Activated CD4-positive, alpha-beta memory T cell treated with anti-CD3 and anti-CD28 coated beads, Interleukin-2, amount 10 ng/mL, durations not matched to agents 7 days and 5 days (primary cell): ENCODE measurements at regions not wholly inside any gene's neighbourhood (a gene's known extent, or its start where the extent isn't known, plus 50 kb on each side); places are given as distances from the start of the nearest gene placed in this dataset.
"Not testable (repeated sequence)": the region's sequence is repeated elsewhere in the genome, so short reads cannot be mapped to it uniquely, and the experiment has no call there.

Experiments
- CTCF ChIA-PET: fragments of 350-600 bp; sonication (Branson Sonifier 250); formaldehyde crosslinking; loops from one replicate; lab custom pipeline; 2021; ENCODE audit warnings: antibody characterized with exemption, inconsistent platforms; lab: Charles Lee
- POLR2A ChIA-PET: fragments of 350-600 bp; sonication (Branson Sonifier 250); formaldehyde crosslinking; loops from one replicate; lab custom pipeline; 2021; ENCODE audit warnings: antibody characterized with exemption; lab: Charles Lee
- DNase-seq: peaks from one replicate; pipeline ENCODE4 v3.0.0-alpha.2; 2020
- H3K27ac Mint-ChIP-seq: one replicate; pipeline ENCODE4 v1.8.0; 2021; ENCODE audit warnings: mild to moderate bottlenecking, mixed read lengths
- H3K27me3 Mint-ChIP-seq: one replicate; pipeline ENCODE4 v1.8.0; 2021; ENCODE audit warnings: mixed read lengths
- H3K36me3 Mint-ChIP-seq: one replicate; pipeline ENCODE4 v1.8.0; 2021; ENCODE audit warnings: low read depth, mixed read lengths
- H3K4me1 Mint-ChIP-seq: one replicate; pipeline ENCODE4 v1.8.0; 2021; ENCODE audit warnings: mixed read lengths
- H3K4me3 Mint-ChIP-seq: one replicate; pipeline ENCODE4 v1.8.0; 2021; ENCODE audit warnings: mild to moderate bottlenecking, mixed read lengths
- H3K9me3 Mint-ChIP-seq: one replicate; pipeline ENCODE4 v1.8.0; 2021; ENCODE audit warnings: mixed read lengths

DNA sequence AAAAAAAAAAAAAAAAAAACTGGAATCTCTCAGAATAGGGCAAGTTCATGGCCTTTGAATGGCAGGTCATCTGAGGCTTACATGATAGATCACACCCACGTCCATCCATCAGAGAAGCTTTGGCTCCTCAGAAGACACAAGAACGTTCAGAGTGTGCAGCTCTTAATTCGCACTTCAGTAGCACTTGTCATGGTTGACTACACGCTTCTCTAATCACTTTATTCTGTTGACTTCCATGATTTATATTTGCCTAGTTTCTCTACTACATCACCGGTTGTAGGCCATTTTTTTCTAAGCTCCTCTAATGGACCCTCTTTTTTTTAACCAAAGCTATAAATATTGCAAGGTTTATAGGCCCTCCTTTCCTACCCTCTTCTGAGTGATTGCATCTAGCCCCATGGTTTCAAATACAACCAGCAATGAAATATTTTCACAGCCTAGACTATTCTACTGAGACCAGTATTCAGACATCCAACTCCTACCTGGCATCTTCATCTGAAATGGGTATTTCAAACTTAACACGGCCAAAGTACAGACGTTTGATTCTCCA, 305.4 kb upstream of the CELF2 start:
- POLR2A ChIA-PET: no interaction called here
- Mint-ChIP-seq H3K27me3 (no peaks in the 10 kb centered on the region), H3K27ac (no peak overlapping the region)

DNA sequence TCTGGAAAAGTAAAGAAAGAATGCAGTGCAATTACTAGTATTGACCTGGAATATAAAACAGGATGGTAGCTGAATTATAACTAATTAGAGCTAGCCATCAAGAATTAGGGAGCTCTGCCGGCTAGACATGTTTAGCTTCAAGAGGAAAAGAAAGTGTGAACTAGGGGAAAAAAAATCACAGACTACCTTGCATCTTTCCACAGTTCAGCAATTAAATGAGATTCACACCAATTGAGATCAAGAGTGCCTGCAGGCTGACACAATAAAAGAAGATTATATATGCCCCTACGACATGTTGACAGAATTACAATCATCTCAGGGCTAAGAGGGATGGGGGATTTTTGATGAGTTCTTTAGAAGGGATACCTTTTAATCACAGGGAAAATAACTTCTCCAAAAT, 303.3 kb upstream of the CELF2 start:
- Mint-ChIP-seq H3K4me3 (no peak overlapping the region), H3K27ac (no peak overlapping the region), H3K4me1 (no peaks in the 10 kb centered on the region), H3K9me3 (no peaks in the 10 kb centered on the region), H3K36me3 (no peaks in the 10 kb centered on the region), H3K27me3 (no peaks in the 10 kb centered on the region)
- CTCF ChIA-PET: no interaction called here
- POLR2A ChIA-PET: no interaction called here
- no peak for DNase-seq

More for the DNA sequence above, 305.4 kb upstream of the CELF2 start:
- no peak for DNase-seq
- Mint-ChIP-seq H3K36me3 (no peaks in the 10 kb centered on the region), H3K4me1 (no peaks in the 10 kb centered on the region), H3K9me3 (no peaks in the 10 kb centered on the region), H3K4me3 (no peak overlapping the region)
- CTCF ChIA-PET: no interaction called here

DNA sequence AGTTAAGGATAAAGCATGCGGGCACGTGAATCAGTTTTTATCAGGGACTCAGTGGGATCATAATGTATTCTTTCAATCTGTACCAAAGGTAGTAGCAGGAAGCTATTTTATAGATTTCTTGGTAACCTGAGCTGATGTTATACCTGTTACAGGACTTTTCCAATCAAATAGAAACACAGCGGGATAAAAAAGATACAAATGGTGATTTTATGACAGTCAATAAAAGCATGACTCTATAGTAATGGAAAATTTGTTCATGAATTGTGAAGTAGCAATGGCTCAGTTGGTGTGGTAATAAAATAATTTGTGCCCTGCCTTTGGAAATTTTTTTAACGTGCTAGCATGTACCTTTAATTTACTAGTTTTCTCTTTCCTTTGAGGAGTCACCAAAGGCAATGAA, 300.7 kb upstream of the CELF2 start:
- Mint-ChIP-seq H3K36me3 (no peaks in the 10 kb centered on the region), H3K27ac (no peak overlapping the region), H3K4me1 (no peaks in the 10 kb centered on the region), H3K9me3 (no peaks in the 10 kb centered on the region), H3K4me3 (no peak overlapping the region), H3K27me3 (no peaks in the 10 kb centered on the region)
- ChIA-PET POLR2A (no interaction called here), CTCF (no interaction called here)
- no peak for DNase-seq

DNA sequence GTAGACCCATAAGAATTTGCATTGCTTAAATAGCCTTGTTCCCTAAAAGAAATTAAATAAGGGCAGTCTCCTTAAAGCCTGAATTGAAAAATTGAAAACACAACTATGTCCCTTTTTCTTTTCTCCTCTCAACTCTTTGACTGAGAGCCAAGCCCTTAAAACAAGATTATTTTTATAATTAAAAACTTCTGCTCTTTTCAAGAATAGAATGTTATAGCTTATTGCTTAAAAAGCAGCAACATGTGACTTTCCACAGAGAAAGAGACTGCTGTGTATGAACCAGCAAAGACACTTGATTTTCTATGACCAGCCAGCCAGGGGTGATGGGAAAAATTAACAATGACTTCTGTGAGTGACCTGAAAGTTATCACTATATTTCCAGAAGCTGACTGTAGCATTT, 295.2 kb upstream of the CELF2 start:
- H3K27me3 Mint-ChIP-seq: no peaks in the 10 kb centered on the region

DNA sequence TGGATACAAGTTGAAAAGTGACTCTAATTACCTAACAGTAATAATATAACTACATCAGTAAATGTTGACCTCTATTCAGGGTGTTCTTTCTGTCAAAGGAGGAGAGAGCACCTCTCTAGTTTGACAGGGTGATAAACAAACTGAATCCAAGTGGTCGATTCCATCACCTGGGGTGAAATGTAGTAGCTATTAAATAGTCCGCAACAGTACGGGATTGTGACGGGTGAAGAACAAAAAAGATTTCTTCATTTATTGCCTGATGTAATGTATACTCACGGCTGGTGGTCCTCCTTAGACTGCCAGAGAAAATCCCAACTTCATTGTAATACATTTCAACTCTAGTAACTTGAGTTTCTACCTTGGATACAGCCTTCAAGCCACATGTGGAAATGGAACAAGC, 292.5 kb upstream of the CELF2 start:
- Mint-ChIP-seq H3K27me3 (no peaks in the 10 kb centered on the region), H3K27ac (no peak overlapping the region), H3K9me3 (no peaks in the 10 kb centered on the region), H3K4me1 (no peaks in the 10 kb centered on the region), H3K4me3 (no peak overlapping the region), H3K36me3 (no peaks in the 10 kb centered on the region)
- POLR2A ChIA-PET: no interaction called here
- DNase-seq: no peak
- CTCF ChIA-PET: no interaction called here

More for the DNA sequence above, 295.2 kb upstream of the CELF2 start:
- no peaks in the 10 kb centered on the region for H3K4me1 Mint-ChIP-seq
- ChIA-PET POLR2A (no interaction called here), CTCF (no interaction called here)
- DNase-seq: no peak
- no peak overlapping the region for H3K4me3 Mint-ChIP-seq
- H3K9me3 Mint-ChIP-seq: no peaks in the 10 kb centered on the region
- H3K36me3 Mint-ChIP-seq: no peaks in the 10 kb centered on the region
- no peak overlapping the region for H3K27ac Mint-ChIP-seq

DNA sequence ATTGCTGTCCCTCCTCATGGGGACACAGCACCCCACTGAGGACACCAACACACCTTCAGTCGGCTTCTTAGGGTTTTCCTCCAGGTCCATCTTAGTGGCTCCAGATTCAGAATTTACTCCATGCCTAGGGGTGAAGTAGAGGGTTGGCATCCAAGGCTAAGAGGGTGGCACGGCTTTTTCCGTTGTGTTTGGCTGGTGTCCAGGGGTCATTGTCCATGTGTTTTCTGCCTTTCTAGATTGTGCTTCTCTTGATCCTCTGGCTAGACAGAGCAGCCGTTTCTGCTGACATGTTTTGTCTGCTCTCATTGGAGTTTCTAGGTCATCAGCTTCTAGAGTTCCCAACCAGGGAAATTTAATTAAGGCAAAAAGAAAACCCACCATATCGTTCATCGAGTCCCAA, 291.6 kb upstream of the CELF2 start:
- H3K4me3 Mint-ChIP-seq: no peak overlapping the region
- no peaks in the 10 kb centered on the region for H3K27me3 Mint-ChIP-seq
- no peak overlapping the region for H3K27ac Mint-ChIP-seq
- CTCF ChIA-PET: no interaction called here
- no peak for DNase-seq
- H3K9me3 Mint-ChIP-seq: no peaks in the 10 kb centered on the region
- POLR2A ChIA-PET: no interaction called here
- H3K4me1 Mint-ChIP-seq: no peaks in the 10 kb centered on the region
- no peaks in the 10 kb centered on the region for H3K36me3 Mint-ChIP-seq

DNA sequence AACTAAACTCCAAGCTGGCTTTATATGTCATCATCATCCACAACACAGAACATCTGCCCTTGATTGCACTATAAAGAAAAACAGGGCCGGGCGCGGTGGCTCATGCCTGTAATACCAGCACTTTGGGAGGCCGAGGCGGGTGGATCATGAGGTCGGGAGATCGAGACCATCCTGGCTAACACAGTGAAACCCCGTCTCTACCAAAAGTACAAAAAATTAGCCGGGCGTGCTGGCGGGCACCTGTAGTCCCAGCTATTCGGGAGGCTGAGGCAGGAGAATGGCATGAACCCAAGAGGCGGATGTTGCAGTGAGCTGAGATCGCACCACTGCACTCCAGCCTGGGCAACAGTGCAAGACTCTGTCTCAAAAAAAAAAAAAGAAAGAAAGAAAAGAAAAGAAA, 290.3 kb upstream of the CELF2 start:
- H3K4me1 Mint-ChIP-seq: not testable (repeated sequence)

DNA sequence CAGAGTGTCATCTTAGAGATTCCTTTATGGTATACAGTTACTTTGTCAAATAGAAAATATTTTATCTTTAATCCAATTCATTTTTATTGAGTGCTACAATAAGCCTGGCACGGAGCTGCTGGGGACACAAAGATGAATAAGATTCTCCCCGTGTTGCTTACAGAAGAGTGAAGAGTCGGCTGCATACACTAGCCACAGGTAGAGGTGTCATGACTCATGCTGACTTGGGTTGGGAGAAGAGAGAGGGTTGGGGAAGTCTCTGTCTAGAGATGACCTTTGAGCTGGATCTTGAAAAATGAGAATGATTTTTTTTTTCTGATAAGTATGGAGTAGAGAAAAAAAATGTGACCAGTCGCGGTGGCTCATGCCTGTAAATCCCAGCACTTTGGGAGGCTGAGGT, 289.9 kb upstream of the CELF2 start:
- Mint-ChIP-seq H3K4me1 (no peaks in the 10 kb centered on the region), H3K27ac (no peak overlapping the region), H3K36me3 (no peaks in the 10 kb centered on the region), H3K9me3 (no peaks in the 10 kb centered on the region), H3K27me3 (no peaks in the 10 kb centered on the region), H3K4me3 (no peak overlapping the region)
- no peak for DNase-seq
- ChIA-PET CTCF (no interaction called here), POLR2A (no interaction called here)

More for the DNA sequence above, 290.3 kb upstream of the CELF2 start:
- H3K27ac Mint-ChIP-seq, POLR2A ChIA-PET, H3K36me3 Mint-ChIP-seq, H3K4me3 Mint-ChIP-seq, H3K27me3 Mint-ChIP-seq, H3K9me3 Mint-ChIP-seq, DNase-seq, CTCF ChIA-PET: not testable (repeated sequence)

DNA sequence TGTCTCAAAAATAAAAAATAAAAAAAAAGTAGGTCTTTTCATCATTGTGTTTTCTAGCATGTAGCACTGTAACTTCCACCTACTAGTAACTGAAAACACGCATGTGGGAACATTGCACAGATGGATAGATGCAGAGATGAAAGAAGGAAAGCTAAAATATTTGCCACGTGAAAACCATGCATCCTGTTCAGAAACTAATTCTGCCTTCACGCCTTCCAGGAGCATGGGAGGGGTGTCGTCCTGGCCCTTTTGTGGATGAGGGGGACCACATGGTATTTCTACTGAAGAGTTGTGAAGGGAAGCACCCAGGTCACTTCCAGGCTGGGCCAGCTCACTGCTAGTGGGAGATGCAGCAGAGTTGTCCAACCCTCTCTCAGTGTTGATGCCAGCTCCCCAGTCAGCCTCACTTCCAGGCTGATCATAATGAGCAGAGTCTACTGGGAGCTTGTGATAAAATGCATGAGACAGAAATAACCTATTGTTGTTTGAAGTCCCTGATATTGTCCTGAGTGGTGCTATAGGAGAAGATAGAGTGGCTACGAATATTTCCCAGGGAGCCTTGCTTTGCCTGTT, 287.1 kb upstream of the CELF2 start:
- Mint-ChIP-seq H3K27me3 (no peaks in the 10 kb centered on the region), H3K4me1 (no peaks in the 10 kb centered on the region), H3K4me3 (no peak overlapping the region), H3K9me3 (no peaks in the 10 kb centered on the region), H3K27ac (no peak overlapping the region), H3K36me3 (no peaks in the 10 kb centered on the region)
- DNase-seq: no peak
- ChIA-PET CTCF (no interaction called here), POLR2A (no interaction called here)

DNA sequence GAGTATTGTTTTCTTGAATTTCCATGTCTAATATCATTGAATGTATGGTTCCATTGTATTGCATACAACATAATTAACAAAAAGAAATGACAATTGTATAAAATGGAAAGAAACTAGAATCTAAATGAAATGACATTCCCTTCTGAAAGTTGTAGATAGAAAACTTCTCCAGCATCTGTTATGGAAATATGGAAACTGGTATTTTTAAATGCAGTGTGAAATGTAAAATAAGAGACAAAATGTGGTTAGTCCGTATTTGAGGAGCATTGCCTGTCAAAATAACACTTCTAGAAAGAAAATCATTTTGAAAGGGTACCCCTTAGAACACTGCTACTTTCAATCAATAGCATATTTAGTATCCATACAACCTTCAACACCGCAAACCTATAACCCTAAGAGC, 286.3 kb upstream of the CELF2 start:
- ChIA-PET POLR2A (no interaction called here), CTCF (interaction anchor here (0.6 kb wide), 1 partner anchor 44 kb away, joined by 3 read pairs; no protein-coding TSS in a partner anchor)
- no peaks in the 10 kb centered on the region for H3K36me3 Mint-ChIP-seq
- H3K4me3 Mint-ChIP-seq: no peak overlapping the region
- no peaks in the 10 kb centered on the region for H3K9me3 Mint-ChIP-seq
- H3K27me3 Mint-ChIP-seq: no peaks in the 10 kb centered on the region
- no peak overlapping the region for H3K27ac Mint-ChIP-seq
- no peak for DNase-seq
- no peaks in the 10 kb centered on the region for H3K4me1 Mint-ChIP-seq

DNA sequence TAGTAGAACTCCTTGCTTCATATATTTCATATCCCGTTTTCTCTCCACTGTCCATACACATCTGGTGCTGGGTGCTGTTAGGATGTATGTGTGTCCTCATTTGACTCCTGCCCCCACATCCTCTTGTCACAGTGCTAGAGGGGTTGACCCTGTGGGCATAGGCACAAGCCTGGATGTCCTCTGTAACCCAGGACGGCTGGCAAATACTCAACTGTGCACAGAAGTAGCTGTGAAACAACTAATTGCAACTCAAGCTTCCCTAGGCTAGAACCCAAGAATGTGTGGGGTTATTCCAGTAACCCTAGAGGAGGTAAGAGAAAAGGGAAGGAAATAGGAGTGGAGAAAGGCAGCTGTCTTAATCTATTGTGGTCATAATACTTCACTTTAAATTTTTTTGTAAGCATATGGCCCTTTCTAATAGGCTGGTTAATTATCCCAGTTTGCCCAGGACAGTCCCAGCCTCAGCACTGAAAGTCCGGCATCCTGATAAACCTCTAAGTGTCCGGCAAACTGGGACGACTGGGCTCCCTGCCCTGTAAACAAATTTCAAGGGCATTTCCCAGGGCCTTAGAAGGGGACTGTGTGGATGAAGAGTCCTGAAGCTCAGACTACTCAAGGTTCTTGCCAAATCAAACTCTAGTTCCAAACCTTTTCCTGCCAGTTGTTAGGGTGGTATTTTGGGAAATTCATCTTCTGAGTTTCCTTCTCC, 283.2 kb upstream of the CELF2 start:
- no peak overlapping the region for H3K4me3 Mint-ChIP-seq
- no peaks in the 10 kb centered on the region for H3K27me3 Mint-ChIP-seq
- no peaks in the 10 kb centered on the region for H3K4me1 Mint-ChIP-seq
- ChIA-PET POLR2A (no interaction called here), CTCF (no interaction called here)
- no peaks in the 10 kb centered on the region for H3K36me3 Mint-ChIP-seq
- no peak overlapping the region for H3K27ac Mint-ChIP-seq
- no peak for DNase-seq
- H3K9me3 Mint-ChIP-seq: no peaks in the 10 kb centered on the region

DNA sequence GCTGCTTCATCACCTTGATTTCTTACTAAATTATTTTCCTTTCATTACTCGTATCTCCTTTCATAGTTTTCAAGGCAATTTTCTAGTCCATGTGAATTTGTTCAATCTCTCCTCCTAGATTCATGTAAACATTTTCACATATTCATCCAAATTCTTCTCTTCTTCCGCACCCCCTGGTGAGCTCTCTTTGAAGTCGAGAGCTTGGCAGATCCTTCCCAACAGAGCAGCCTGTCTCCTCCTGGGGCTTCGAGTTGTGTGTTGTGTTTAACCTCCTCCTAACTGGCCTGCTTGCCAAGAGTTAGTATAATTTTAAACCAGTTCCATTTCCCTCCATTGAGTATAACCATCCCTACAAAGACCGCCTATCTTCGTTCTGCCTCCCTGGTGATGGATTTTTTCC, 272.4 kb upstream of the CELF2 start:
- no peaks in the 10 kb centered on the region for H3K27me3 Mint-ChIP-seq
- no peaks in the 10 kb centered on the region for H3K4me1 Mint-ChIP-seq
- POLR2A ChIA-PET: no interaction called here
- H3K9me3 Mint-ChIP-seq: peaks cover 5% of the 10 kb centered on the region
- H3K27ac Mint-ChIP-seq: no peak overlapping the region
- CTCF ChIA-PET: no interaction called here
- no peak overlapping the region for H3K4me3 Mint-ChIP-seq
- no peak for DNase-seq
- H3K36me3 Mint-ChIP-seq: no peaks in the 10 kb centered on the region

DNA sequence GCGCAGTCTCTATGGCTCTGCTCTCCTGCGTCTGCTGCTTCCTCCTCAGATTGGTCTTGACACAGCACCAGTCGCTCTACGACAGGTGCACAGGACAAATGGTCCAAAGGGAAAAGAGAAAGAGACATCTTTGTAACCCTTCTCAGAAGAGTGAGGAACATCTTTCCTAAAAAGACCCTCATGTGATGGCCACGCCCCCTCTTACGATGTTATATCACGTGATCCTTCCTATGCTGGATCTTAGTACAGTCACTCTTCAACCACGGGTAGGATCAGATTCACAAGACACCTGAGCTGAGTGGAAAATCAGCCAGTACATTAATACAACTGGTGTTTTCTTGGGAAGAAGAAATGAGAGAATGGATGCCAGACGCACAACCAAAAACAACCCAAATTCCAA, 262.2 kb upstream of the CELF2 start:
- Mint-ChIP-seq H3K36me3 (no peaks in the 10 kb centered on the region), H3K27me3 (no peaks in the 10 kb centered on the region), H3K27ac (no peak overlapping the region), H3K9me3 (no peaks in the 10 kb centered on the region), H3K4me1 (no peaks in the 10 kb centered on the region), H3K4me3 (no peak overlapping the region)
- no peak for DNase-seq
- ChIA-PET CTCF (no interaction called here), POLR2A (no interaction called here)

DNA sequence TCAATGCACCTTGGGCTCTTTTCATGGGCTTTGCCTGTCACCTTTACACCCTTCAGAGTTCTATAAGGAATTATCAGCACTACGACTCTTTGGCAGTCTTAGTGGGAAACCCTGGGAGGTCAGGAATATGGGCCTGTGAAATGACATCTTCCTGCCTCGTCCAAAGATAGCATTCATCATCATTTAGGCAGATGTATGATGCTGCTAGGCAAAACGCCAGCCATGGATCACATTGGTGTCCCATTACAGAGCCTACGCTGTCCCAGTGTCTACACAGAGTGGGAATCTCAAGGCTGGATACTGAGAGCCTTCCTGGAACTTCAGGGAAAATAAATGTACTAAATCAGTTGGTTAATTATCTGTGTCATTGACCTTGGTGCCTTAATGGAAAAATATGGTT, 259.4 kb upstream of the CELF2 start:
- POLR2A ChIA-PET: no interaction called here
- H3K4me1 Mint-ChIP-seq: no peaks in the 10 kb centered on the region
- H3K27ac Mint-ChIP-seq: no peak overlapping the region
- no peaks in the 10 kb centered on the region for H3K27me3 Mint-ChIP-seq
- CTCF ChIA-PET: no interaction called here
- no peak for DNase-seq
- no peaks in the 10 kb centered on the region for H3K9me3 Mint-ChIP-seq
- H3K4me3 Mint-ChIP-seq: no peak overlapping the region
- no peaks in the 10 kb centered on the region for H3K36me3 Mint-ChIP-seq
